OCI-LY3 (cell line): ENCODE measurements at regions not wholly inside any gene's neighbourhood (a gene's known extent, or its start where the extent isn't known, plus 50 kb on each side); places are given as distances from the start of the nearest gene placed in this dataset.

Source experiments
- H2AFZ ChIP-seq: fragments of 200-600, 300-600 bp; shearing (Covaris generic); 2 replicates; pipeline ENCODE4 v1.6.0; 2014; ENCODE audit warnings: antibody characterized with exemption, low read depth, low read length
- H3K27ac ChIP-seq: fragments of 200-600, 300-600 bp; sonication (generic); 2 replicates; pipeline ENCODE4 v1.5.1; 2014; ENCODE audit warnings: mild to moderate bottlenecking, low read length, moderate library complexity, mixed read lengths
- H3K27me3 ChIP-seq: fragments of 200-600, 300-600 bp; sonication (generic); 2 replicates; pipeline ENCODE4 v1.6.1; 2014; ENCODE audit warnings: low read depth, low read length, mixed read lengths
- H3K36me3 ChIP-seq: fragments of 200-600, 300-600 bp; sonication (generic); replicated peaks from 2 replicates; pipeline ENCODE3; 2014; ENCODE audit warnings: low read depth, low read length, mixed read lengths
- H3K4me1 ChIP-seq: fragments of 300-600, 200-600 bp; sonication (generic); 2 replicates; pipeline ENCODE4 v1.6.1; 2014; ENCODE audit warnings: low read length, mixed read lengths
- H3K4me2 ChIP-seq: fragments of 200-600, 300-600 bp; sonication (generic); 2 replicates; pipeline ENCODE4 v1.6.1; 2014; ENCODE audit warnings: low read length, mixed read lengths
- H3K4me3 ChIP-seq: fragments of 300-600, 200-600 bp; sonication (generic); 2 replicates; pipeline ENCODE4 v1.5.1; 2014; ENCODE audit warnings: antibody characterized with exemption, mild to moderate bottlenecking, low read length, moderate library complexity
- H3K79me2 ChIP-seq: fragments of 300-600, 200-600 bp; shearing (Covaris generic); 2 replicates; pipeline ENCODE4 v1.6.1; 2014; ENCODE audit warnings: mild to moderate bottlenecking, low read length, mixed read lengths
- H3K9ac ChIP-seq: fragments of 300-600, 200-600 bp; shearing (Covaris generic); 2 replicates; pipeline ENCODE4 v1.6.0; 2014; ENCODE audit warnings: mild to moderate bottlenecking, low read length, moderate library complexity
- H3K9me3 ChIP-seq: fragments of 200-600, 300-600 bp; shearing (Covaris generic); 2 replicates; pipeline ENCODE4 v1.6.1; 2014; ENCODE audit warnings: low read length, mixed read lengths; ENCODE audit not compliant: insufficient read depth
- H4K20me1 ChIP-seq: fragments of 200-600, 300-600 bp; sonication (generic); 2 replicates; pipeline ENCODE4 v1.6.1; 2016; ENCODE audit warnings: low read length, mixed read lengths; ENCODE audit not compliant: insufficient read depth
- CTCF ChIP-seq: fragments of 200-600, 300-600 bp; sonication (generic); IDR thresholded peaks from 2 replicates; pipeline ENCODE4 v1.5.1; 2014; ENCODE audit warnings: antibody characterized with exemption, low read length, low read depth
- EZH2phosphoT487 ChIP-seq: fragments of 200-600 bp; shearing (Covaris generic); IDR thresholded peaks from 2 replicates; pipeline ENCODE4 v1.6.1; 2018; ENCODE audit warnings: antibody characterized with exemption, mixed run types, low read depth

- TF ChIP-seq EZH2phosphoT487, result no peak
- TF ChIP-seq CTCF, result no peak
- H3K27ac ChIP-seq, result no peak overlapping the region
- H3K27me3 ChIP-seq, result no peaks in the 10 kb centered on the region
These were observed 69.0 kb downstream of the CTAGE1 start for GRCh38 chr18:22348521-22349316.

DNA sequence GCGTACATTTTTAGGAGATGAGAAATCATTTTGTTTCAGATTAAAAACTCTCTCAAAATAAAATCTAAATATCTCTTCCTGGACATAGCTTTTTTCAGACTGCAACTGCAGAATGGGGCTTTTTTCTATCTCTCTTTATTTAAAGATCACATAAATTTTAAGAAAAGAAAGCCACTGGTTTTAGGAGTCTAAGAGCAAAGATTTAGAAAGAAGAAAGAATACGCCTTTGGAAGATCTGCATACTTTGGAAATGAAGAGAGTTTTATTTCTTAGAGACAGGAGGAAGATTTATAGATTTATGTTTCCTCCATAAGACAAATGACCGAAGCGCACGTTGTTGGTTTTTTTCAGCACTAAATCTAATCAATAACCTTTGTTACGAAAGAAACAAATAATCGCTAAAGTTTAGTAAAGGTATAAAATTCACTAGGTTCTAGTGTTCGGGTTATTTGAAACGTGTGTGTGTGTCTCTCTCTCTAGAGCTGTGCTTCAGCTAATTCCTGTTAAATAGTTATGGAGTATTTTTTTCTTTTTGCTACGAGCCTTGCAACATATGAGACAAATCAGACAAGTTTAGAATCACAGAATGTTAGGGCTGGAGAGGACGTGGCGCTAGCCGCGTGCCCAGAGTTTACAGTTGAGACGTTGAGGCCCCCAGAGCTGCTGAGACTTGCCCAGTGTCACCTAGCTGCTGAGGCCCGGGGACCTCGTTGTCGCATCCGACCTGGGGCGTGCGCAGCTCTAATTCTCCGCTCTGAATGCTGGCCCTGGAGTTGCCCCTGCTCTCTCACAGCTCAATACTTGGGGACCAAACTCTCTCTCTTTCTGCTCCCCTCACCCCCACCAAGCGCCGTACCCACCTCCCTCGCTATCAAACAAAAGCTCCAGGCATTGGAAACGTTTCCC, 69.9 kb downstream of the CTAGE1 start:
- H3K4me2 ChIP-seq, result no peak overlapping the region
- H3K4me1 ChIP-seq, result no peaks in the 10 kb centered on the region
- no peak overlapping the region for H3K4me3 ChIP-seq
- H3K9me3 ChIP-seq, result no peaks in the 10 kb centered on the region
- TF ChIP-seq CTCF, result no peak
- no peak for TF ChIP-seq EZH2phosphoT487
- no peak overlapping the region for H2AFZ ChIP-seq
- H3K79me2 ChIP-seq, result no peaks in the 10 kb centered on the region
- no peaks in the 10 kb centered on the region for H4K20me1 ChIP-seq
- H3K9ac ChIP-seq, result no peak overlapping the region
- H3K27ac ChIP-seq, result no peak overlapping the region
- H3K27me3 ChIP-seq, result no peaks in the 10 kb centered on the region
- no peaks in the 10 kb centered on the region for H3K36me3 ChIP-seq

More at GRCh38 chr18:22348521-22349316, 69.0 kb downstream of the CTAGE1 start:
- Histone ChIP-seq H3K4me3 (no peak overlapping the region), H3K9me3 (no peaks in the 10 kb centered on the region), H4K20me1 (no peaks in the 10 kb centered on the region), H3K79me2 (no peaks in the 10 kb centered on the region), H3K4me2 (no peak overlapping the region), H2AFZ (no peak overlapping the region), H3K9ac (no peak overlapping the region), H3K4me1 (no peaks in the 10 kb centered on the region), H3K36me3 (no peaks in the 10 kb centered on the region)

- H4K20me1 ChIP-seq, result no peaks in the 10 kb centered on the region
- H2AFZ ChIP-seq, result no peak overlapping the region
- no peak overlapping the region for H3K4me2 ChIP-seq
- no peak overlapping the region for H3K27ac ChIP-seq
- H3K9me3 ChIP-seq, result no peaks in the 10 kb centered on the region
- H3K4me1 ChIP-seq, result no peaks in the 10 kb centered on the region
- no peaks in the 10 kb centered on the region for H3K27me3 ChIP-seq
- no peak overlapping the region for H3K9ac ChIP-seq
- no peaks in the 10 kb centered on the region for H3K36me3 ChIP-seq
- H3K79me2 ChIP-seq, result no peaks in the 10 kb centered on the region
- no peak for TF ChIP-seq CTCF
- TF ChIP-seq EZH2phosphoT487, result no peak
- no peak overlapping the region for H3K4me3 ChIP-seq
These were observed 70.6 kb downstream of the CTAGE1 start for GRCh38 chr18:22346953-22347605.
